GM23338 (cell line): ENCODE measurements at regions not wholly inside any gene's neighbourhood (a gene's known extent, or its start where the extent isn't known, plus 50 kb on each side); places are given as distances from the start of the nearest gene placed in this dataset.
A peak's percentile ranks its signal among the peaks of the same experiment; 100 is the strongest.

Source experiments
- ATAC-seq: fragments of 200-7000 bp; cut with Tn5 transposase; 3 replicates; pipeline ENCODE4 v1.9.1; 2020
- DNase-seq: peaks from one replicate; pipeline ENCODE4 v3.0.0-alpha.2; 2015; ENCODE audit warnings: low spot score
- H2AFZ ChIP-seq: fragments of 200-600 bp; sonication (generic); 2 replicates; pipeline ENCODE4 v1.8.0; 2016; ENCODE audit warnings: antibody characterized with exemption, mild to moderate bottlenecking, moderate library complexity
- H3F3A ChIP-seq: fragments of 200-600 bp; sonication (generic); replicated peaks from 2 replicates; pipeline ENCODE4 v1.8.0; 2017; ENCODE audit warnings: antibody characterized with exemption, mixed run types, low read depth
- H3K27ac ChIP-seq: fragments of 200-600 bp; sonication (generic); 2 replicates; pipeline ENCODE4 v1.6.1; 2016; ENCODE audit warnings: low read depth
- H3K27me3 ChIP-seq: fragments of 200-600 bp; sonication (generic); 2 replicates; pipeline ENCODE4 v1.8.0; 2016; ENCODE audit warnings: mild to moderate bottlenecking, mixed run types, moderate library complexity; ENCODE audit not compliant: insufficient read depth
- H3K36me3 ChIP-seq: fragments of 200-600 bp; sonication (generic); 2 replicates; pipeline ENCODE4 v1.8.0; 2016; ENCODE audit warnings: mild to moderate bottlenecking; ENCODE audit not compliant: insufficient read depth
- H3K4me1 ChIP-seq: fragments of 200-600 bp; sonication (generic); 2 replicates; pipeline ENCODE4 v1.8.0; 2016; ENCODE audit warnings: mild to moderate bottlenecking, moderate library complexity; ENCODE audit not compliant: insufficient read depth
- H3K4me2 ChIP-seq: fragments of 200-600 bp; sonication (generic); 2 replicates; pipeline ENCODE4 v1.7.1; 2017; ENCODE audit warnings: mixed run types
- H3K4me3 ChIP-seq: fragments of 200-600 bp; sonication (generic); 2 replicates; pipeline ENCODE4 v1.6.1; 2016; ENCODE audit warnings: mixed run types
- H3K79me2 ChIP-seq: fragments of 200-600 bp; sonication (generic); replicated peaks from 2 replicates; pipeline ENCODE4 v1.8.0; 2017; ENCODE audit warnings: mild to moderate bottlenecking; ENCODE audit not compliant: insufficient read depth
- H3K9me2 ChIP-seq: fragments of 200-600 bp; sonication (generic); 2 replicates; pipeline ENCODE4 v1.8.0; 2017; ENCODE audit not compliant: insufficient read depth
- H4K20me1 ChIP-seq: fragments of 200-600 bp; sonication (generic); replicated peaks from 2 replicates; pipeline ENCODE4 v1.8.0; 2017; ENCODE audit warnings: mild to moderate bottlenecking; ENCODE audit not compliant: insufficient read depth
- H3K27ac Mint-ChIP-seq: 2 replicates; pipeline ENCODE4 v1.8.0; 2020; ENCODE audit warnings: inconsistent platforms, mild to moderate bottlenecking, moderate library complexity, mixed read lengths
- H3K27me3 Mint-ChIP-seq: 3 replicates; pipeline ENCODE4 v1.8.0; 2022; ENCODE audit warnings: low read depth, mild to moderate bottlenecking, moderate library complexity, mixed read lengths, inconsistent platforms; ENCODE audit not compliant: insufficient read depth, poor library complexity
- H3K36me3 Mint-ChIP-seq: 3 replicates; pipeline ENCODE4 v1.8.0; 2021; ENCODE audit warnings: low read depth, mild to moderate bottlenecking, inconsistent platforms, moderate library complexity, mixed read lengths
- H3K4me1 Mint-ChIP-seq: 3 replicates; pipeline ENCODE4 v1.8.0; 2020; ENCODE audit warnings: mild to moderate bottlenecking, inconsistent platforms, mixed read lengths
- H3K4me3 Mint-ChIP-seq: 3 replicates; pipeline ENCODE4 v1.8.0; 2021; ENCODE audit warnings: moderate library complexity, mild to moderate bottlenecking, inconsistent platforms, mixed read lengths
- H3K9me3 Mint-ChIP-seq: 3 replicates; pipeline ENCODE4 v1.8.0; 2020; ENCODE audit warnings: moderate library complexity, mild to moderate bottlenecking, inconsistent platforms, mixed read lengths
- CREB1 ChIP-seq: fragments of 250-450 bp; sonication (Bioruptor Pico); IDR thresholded peaks from 2 replicates; pipeline ENCODE4 v1.5.0; 2020; ENCODE audit warnings: low read depth, mild to moderate bottlenecking, moderate library complexity
- EZH2 ChIP-seq: fragments of 200-600 bp; sonication (generic); IDR thresholded peaks from one replicate; pipeline ENCODE4 v1.8.0; 2017; ENCODE audit warnings: antibody characterized with exemption, mild to moderate bottlenecking, low read depth; ENCODE audit not compliant: unreplicated experiment
- JUNB ChIP-seq: IDR thresholded peaks from one replicate; pipeline ENCODE4 v1.6.1; 2016; ENCODE audit warnings: antibody characterized with exemption; ENCODE audit not compliant: unreplicated experiment
- NANOG ChIP-seq: IDR thresholded peaks from 2 replicates; pipeline ENCODE4 v1.6.1; 2016; ENCODE audit warnings: antibody characterized with exemption, borderline replicate concordance
- REST ChIP-seq: IDR thresholded peaks from one replicate; pipeline ENCODE4 v1.6.1; 2018; ENCODE audit warnings: antibody characterized with exemption; ENCODE audit not compliant: unreplicated experiment
- STAT1 ChIP-seq: IDR thresholded peaks from one replicate; pipeline ENCODE4 v1.6.1; 2016; ENCODE audit warnings: antibody characterized with exemption; ENCODE audit not compliant: unreplicated experiment
- ZNF114 ChIP-seq: fragments of 250-450 bp; sonication (Bioruptor Pico); IDR thresholded peaks from 2 replicates; pipeline ENCODE4 v1.5.0; 2020; ENCODE audit warnings: mild to moderate bottlenecking, moderate library complexity
- ZNF331 ChIP-seq: fragments of 250-450 bp; sonication (Bioruptor Pico); IDR thresholded peaks from 2 replicates; pipeline ENCODE4 v1.5.0; 2020; ENCODE audit warnings: low read depth, mild to moderate bottlenecking, moderate library complexity
- ZNF462 ChIP-seq: fragments of 250-450 bp; sonication (Bioruptor Pico); IDR thresholded peaks from 2 replicates; pipeline ENCODE4 v1.5.0; 2020; ENCODE audit warnings: mild to moderate bottlenecking, moderate library complexity
- TF ChIP-seq, protein P1 (sequence below), 2 experiments: fragments of 200-600 bp in 1 of 2; sonication (generic) in 1 of 2; conservative IDR thresholded peaks; 2 replicates each; pipeline versions ENCODE4 v1.5.1 to v1.6.1; 2016 to 2017; ENCODE audit warnings: antibody characterized with exemption in 2 of 2, low read depth in 2 of 2, mild to moderate bottlenecking in 2 of 2, moderate library complexity in 1 of 2

GRCh38 chr7:52269669-52270068, 765.8 kb upstream of the POM121L12 start:
- peaks cover 2% of the 10 kb centered on the region for H3K27me3 Mint-ChIP-seq
- Histone ChIP-seq H3K36me3 (no peaks in the 10 kb centered on the region), H4K20me1 (no peaks in the 10 kb centered on the region), H3K27ac (no peak overlapping the region), H3K9me2 (no peaks in the 10 kb centered on the region), H3K79me2 (no peaks in the 10 kb centered on the region), H3K4me2 (no peak overlapping the region), H3K4me1 (no peaks in the 10 kb centered on the region), H3K4me3 (no peak overlapping the region), H3K27me3 (no peaks in the 10 kb centered on the region), H3F3A (no peaks in the 10 kb centered on the region), H2AFZ (no peak overlapping the region)
- peaks cover 3% of the 10 kb centered on the region; the same call in 2 of the 3 replicates for H3K36me3 Mint-ChIP-seq
- ATAC-seq (no peak), DNase-seq (no peak)
- no peak overlapping the region for H3K4me3 Mint-ChIP-seq
- TF ChIP-seq STAT1, result no peak
- no peak for TF ChIP-seq ZNF462 (CRISPR knock-in tag)
- H3K27ac Mint-ChIP-seq, result no peak overlapping the region
- H3K4me1 Mint-ChIP-seq, result no peaks in the 10 kb centered on the region
- H3K9me3 Mint-ChIP-seq, result peaks cover 4% of the 10 kb centered on the region; the same call in 1 of the 3 replicates

GRCh38 chr7:52261057-52261456, 774.4 kb upstream of the POM121L12 start:
- Histone ChIP-seq H2AFZ (no peak overlapping the region), H3F3A (no peaks in the 10 kb centered on the region), H4K20me1 (no peaks in the 10 kb centered on the region), H3K36me3 (no peaks in the 10 kb centered on the region), H3K79me2 (no peaks in the 10 kb centered on the region), H3K27me3 (no peaks in the 10 kb centered on the region), H3K4me2 (no peak overlapping the region), H3K4me1 (no peaks in the 10 kb centered on the region), H3K9me2 (no peaks in the 10 kb centered on the region), H3K4me3 (no peak overlapping the region), H3K27ac (no peak overlapping the region)
- peaks cover 8% of the 10 kb centered on the region; the same call in 1 of the 3 replicates for H3K36me3 Mint-ChIP-seq
- no peak overlapping the region for H3K27ac Mint-ChIP-seq
- H3K4me1 Mint-ChIP-seq, result peaks cover 4% of the 10 kb centered on the region; the same call in 1 of the 3 replicates
- no peak overlapping the region for H3K4me3 Mint-ChIP-seq
- DNase-seq (peak; percentile 24), ATAC-seq (no peak)
- H3K27me3 Mint-ChIP-seq, result peaks cover 5% of the 10 kb centered on the region
- TF ChIP-seq EZH2, result no peak
- TF ChIP-seq STAT1, result no peak
- no peak for TF ChIP-seq ZNF114 (CRISPR knock-in tag)
- TF ChIP-seq REST, result no peak
- TF ChIP-seq JUNB, result no peak
- no peak for TF ChIP-seq CREB1 (CRISPR knock-in tag)
- TF ChIP-seq, protein P1, sequence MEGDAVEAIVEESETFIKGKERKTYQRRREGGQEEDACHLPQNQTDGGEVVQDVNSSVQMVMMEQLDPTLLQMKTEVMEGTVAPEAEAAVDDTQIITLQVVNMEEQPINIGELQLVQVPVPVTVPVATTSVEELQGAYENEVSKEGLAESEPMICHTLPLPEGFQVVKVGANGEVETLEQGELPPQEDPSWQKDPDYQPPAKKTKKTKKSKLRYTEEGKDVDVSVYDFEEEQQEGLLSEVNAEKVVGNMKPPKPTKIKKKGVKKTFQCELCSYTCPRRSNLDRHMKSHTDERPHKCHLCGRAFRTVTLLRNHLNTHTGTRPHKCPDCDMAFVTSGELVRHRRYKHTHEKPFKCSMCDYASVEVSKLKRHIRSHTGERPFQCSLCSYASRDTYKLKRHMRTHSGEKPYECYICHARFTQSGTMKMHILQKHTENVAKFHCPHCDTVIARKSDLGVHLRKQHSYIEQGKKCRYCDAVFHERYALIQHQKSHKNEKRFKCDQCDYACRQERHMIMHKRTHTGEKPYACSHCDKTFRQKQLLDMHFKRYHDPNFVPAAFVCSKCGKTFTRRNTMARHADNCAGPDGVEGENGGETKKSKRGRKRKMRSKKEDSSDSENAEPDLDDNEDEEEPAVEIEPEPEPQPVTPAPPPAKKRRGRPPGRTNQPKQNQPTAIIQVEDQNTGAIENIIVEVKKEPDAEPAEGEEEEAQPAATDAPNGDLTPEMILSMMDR (conservative IDR thresholded peaks at IDR 0.05; ENCODE audit: low read depth in 2 of 2), result no peak
- TF ChIP-seq NANOG, result no peak
- no peak for TF ChIP-seq ZNF331 (CRISPR knock-in tag)
- H3K9me3 Mint-ChIP-seq, result peaks cover 4% of the 10 kb centered on the region; the same call in 1 of the 3 replicates
